GM12878 (cell line): ENCODE measurements at regions not wholly inside any gene's neighbourhood (a gene's known extent, or its start where the extent isn't known, plus 50 kb on each side); places are given as distances from the start of the nearest gene placed in this dataset.

Source experiments
- ATF7 ChIP-seq: fragments of 450-650 bp; IDR thresholded peaks from 2 replicates; pipeline ENCODE4 v1.6.1; 2016; ENCODE audit warnings: low read depth, mild to moderate bottlenecking
- BACH1 ChIP-seq: fragments of 450-650 bp; IDR thresholded peaks from 2 replicates; pipeline ENCODE4 v1.6.1; 2017; ENCODE audit warnings: mild to moderate bottlenecking, borderline replicate concordance
- BCL11A ChIP-seq: IDR thresholded peaks from 2 replicates; pipeline ENCODE4 v1.6.1; 2011; ENCODE audit warnings: low read depth, low read length
- CTCF ChIP-seq, 3 experiments: IDR thresholded peaks in 2 of 3; conservative IDR thresholded peaks in 1 of 3; 2 replicates each; pipeline ENCODE4 v1.5.1; 2011; ENCODE audit warnings: low read depth in 3 of 3, low read length in 3 of 3, mild to moderate bottlenecking in 3 of 3, control low read depth in 2 of 3, moderate library complexity in 2 of 3, inconsistent platforms in 1 of 3, mixed read lengths in 1 of 3; ENCODE audit not compliant: control insufficient read depth in 2 of 3, insufficient read depth in 1 of 3; ENCODE audit errors: extremely low read depth in 1 of 3
- EP300 ChIP-seq, 2 experiments: fragments of 150-350 bp in 1 of 2; IDR thresholded peaks; 2 replicates each; pipeline ENCODE4 v1.6.1; 2011 to 2012; ENCODE audit warnings: low read depth in 2 of 2, low read length in 2 of 2, borderline replicate concordance in 1 of 2, improper control_type of control experiment in 1 of 2, inconsistent platforms in 1 of 2; ENCODE audit not compliant: control insufficient read depth in 1 of 2
- JUNB ChIP-seq: IDR thresholded peaks from 2 replicates; pipeline ENCODE4 v1.6.1; 2016; ENCODE audit warnings: antibody characterized with exemption, mild to moderate bottlenecking
- MAX ChIP-seq: IDR thresholded peaks from 2 replicates; pipeline ENCODE4 v1.6.1; 2012; ENCODE audit warnings: low read depth, low read length, improper control_type of control experiment
- MYC ChIP-seq: IDR thresholded peaks from 2 replicates; pipeline ENCODE4 v1.6.1; 2011; ENCODE audit warnings: mild to moderate bottlenecking, low read length, moderate library complexity, inconsistent platforms; ENCODE audit not compliant: insufficient read depth, insufficient replicate concordance, insufficient read length, severe bottlenecking
- PKNOX1 ChIP-seq: fragments of 450-650 bp; IDR thresholded peaks from 2 replicates; pipeline ENCODE4 v1.6.1; 2016; ENCODE audit warnings: mild to moderate bottlenecking
- RAD51 ChIP-seq: fragments of 450-650 bp; IDR thresholded peaks from 2 replicates; pipeline ENCODE4 v1.6.1; 2016; ENCODE audit warnings: moderate library complexity, mild to moderate bottlenecking, inconsistent platforms
- RELA ChIP-seq: fragments of 450-650 bp; IDR thresholded peaks from 2 replicates; pipeline ENCODE4 v1.8.0; 2014; ENCODE audit warnings: borderline replicate concordance; ENCODE audit not compliant: partially characterized antibody
- SREBF2 ChIP-seq: IDR thresholded peaks from 2 replicates; pipeline ENCODE4 v1.6.1; 2012; ENCODE audit warnings: mild to moderate bottlenecking, low read length
- ZNF384 ChIP-seq: IDR thresholded peaks from 2 replicates; pipeline ENCODE4 v1.6.1; 2012; ENCODE audit warnings: low read depth, mild to moderate bottlenecking, low read length, improper control_type of control experiment, borderline replicate concordance
- TF ChIP-seq, protein P1 (sequence below): IDR thresholded peaks from 2 replicates; pipeline ENCODE4 v1.6.1; 2012; ENCODE audit warnings: improper control_type of control experiment, low read depth, low read length; ENCODE audit not compliant: insufficient replicate concordance
- TF ChIP-seq, protein P2 (sequence below): IDR thresholded peaks from 2 replicates; pipeline ENCODE4 v1.6.1; 2012; ENCODE audit warnings: low read length, inconsistent platforms

DNA sequence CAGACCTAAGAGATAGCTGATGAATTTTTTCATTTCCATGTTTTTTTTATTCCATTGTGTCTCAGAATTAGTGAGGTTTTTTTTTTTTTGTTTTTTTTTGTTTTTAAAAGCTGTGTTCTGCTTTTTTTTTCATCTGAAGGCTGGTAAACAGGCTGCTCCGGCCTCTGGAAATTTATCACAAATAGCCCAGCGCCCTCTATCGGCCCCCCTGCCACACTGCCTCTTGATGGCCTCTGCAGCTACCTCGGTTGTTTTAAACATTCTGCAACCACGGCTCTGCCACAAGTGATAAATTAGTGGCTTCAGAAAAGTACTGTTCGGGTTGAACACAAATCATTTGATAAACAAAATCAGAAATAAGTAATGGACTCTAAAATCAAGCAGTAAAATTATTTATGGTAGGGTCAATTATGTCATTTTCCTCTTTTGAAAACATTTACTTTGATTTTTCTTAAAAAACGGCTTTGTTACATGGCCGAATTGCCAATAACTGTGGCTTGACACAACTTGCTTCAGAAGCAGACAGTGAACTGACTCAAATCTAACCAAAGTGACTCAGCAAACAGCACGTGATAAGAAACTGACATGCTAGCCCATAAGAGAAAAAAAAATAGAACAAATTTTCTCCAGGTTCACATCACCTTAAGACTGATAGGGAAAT, 87.8 kb downstream of the RSL24D1 start (continued):
- TF ChIP-seq, protein P1, sequence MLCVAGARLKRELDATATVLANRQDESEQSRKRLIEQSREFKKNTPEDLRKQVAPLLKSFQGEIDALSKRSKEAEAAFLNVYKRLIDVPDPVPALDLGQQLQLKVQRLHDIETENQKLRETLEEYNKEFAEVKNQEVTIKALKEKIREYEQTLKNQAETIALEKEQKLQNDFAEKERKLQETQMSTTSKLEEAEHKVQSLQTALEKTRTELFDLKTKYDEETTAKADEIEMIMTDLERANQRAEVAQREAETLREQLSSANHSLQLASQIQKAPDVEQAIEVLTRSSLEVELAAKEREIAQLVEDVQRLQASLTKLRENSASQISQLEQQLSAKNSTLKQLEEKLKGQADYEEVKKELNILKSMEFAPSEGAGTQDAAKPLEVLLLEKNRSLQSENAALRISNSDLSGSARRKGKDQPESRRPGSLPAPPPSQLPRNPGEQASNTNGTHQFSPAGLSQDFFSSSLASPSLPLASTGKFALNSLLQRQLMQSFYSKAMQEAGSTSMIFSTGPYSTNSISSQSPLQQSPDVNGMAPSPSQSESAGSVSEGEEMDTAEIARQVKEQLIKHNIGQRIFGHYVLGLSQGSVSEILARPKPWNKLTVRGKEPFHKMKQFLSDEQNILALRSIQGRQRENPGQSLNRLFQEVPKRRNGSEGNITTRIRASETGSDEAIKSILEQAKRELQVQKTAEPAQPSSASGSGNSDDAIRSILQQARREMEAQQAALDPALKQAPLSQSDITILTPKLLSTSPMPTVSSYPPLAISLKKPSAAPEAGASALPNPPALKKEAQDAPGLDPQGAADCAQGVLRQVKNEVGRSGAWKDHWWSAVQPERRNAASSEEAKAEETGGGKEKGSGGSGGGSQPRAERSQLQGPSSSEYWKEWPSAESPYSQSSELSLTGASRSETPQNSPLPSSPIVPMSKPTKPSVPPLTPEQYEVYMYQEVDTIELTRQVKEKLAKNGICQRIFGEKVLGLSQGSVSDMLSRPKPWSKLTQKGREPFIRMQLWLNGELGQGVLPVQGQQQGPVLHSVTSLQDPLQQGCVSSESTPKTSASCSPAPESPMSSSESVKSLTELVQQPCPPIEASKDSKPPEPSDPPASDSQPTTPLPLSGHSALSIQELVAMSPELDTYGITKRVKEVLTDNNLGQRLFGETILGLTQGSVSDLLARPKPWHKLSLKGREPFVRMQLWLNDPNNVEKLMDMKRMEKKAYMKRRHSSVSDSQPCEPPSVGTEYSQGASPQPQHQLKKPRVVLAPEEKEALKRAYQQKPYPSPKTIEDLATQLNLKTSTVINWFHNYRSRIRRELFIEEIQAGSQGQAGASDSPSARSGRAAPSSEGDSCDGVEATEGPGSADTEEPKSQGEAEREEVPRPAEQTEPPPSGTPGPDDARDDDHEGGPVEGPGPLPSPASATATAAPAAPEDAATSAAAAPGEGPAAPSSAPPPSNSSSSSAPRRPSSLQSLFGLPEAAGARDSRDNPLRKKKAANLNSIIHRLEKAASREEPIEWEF: no peak
- no peak for TF ChIP-seq RELA
- TF ChIP-seq, protein P2, sequence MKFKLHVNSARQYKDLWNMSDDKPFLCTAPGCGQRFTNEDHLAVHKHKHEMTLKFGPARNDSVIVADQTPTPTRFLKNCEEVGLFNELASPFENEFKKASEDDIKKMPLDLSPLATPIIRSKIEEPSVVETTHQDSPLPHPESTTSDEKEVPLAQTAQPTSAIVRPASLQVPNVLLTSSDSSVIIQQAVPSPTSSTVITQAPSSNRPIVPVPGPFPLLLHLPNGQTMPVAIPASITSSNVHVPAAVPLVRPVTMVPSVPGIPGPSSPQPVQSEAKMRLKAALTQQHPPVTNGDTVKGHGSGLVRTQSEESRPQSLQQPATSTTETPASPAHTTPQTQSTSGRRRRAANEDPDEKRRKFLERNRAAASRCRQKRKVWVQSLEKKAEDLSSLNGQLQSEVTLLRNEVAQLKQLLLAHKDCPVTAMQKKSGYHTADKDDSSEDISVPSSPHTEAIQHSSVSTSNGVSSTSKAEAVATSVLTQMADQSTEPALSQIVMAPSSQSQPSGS: no peak; the same call in 1 of the 2 replicates
- TF ChIP-seq MYC: no peak
- TF ChIP-seq PKNOX1: 0 out of 2 replicates have a peak, but pooled peaks have one; percentile 16
- no peak for TF ChIP-seq SREBF2
- TF ChIP-seq RAD51: peak; percentile 78
- peak; percentile 19; the same call in 1 of the 2 replicates for TF ChIP-seq BCL11A
- TF ChIP-seq ATF7: peak; percentile 53; the same call in 1 of the 2 replicates
- peak; percentile 28; the same call in 1 of the 2 replicates for TF ChIP-seq BACH1
- TF ChIP-seq CTCF (IDR thresholded peaks at IDR 0.05 in 2 of 3, conservative IDR thresholded peaks at IDR 0.05 in 1 of 3; ENCODE audit: control insufficient read depth in 2 of 3, extremely low read depth in 1 of 3, insufficient read depth in 1 of 3, low read depth in 3 of 3, low read length in 3 of 3): peak; percentile 74 to 83 (median 77)
- peak; percentile 84 for TF ChIP-seq JUNB
- 0 out of 4 replicates have a peak, but pooled peaks of 1 of the 2 experiments have one; percentile 26 for TF ChIP-seq EP300 (IDR thresholded peaks at IDR 0.05; ENCODE audit: borderline replicate concordance in 1 of 2, control insufficient read depth in 1 of 2, low read depth in 2 of 2, low read length in 2 of 2)
- TF ChIP-seq ZNF384: peak; percentile 93
- no peak for TF ChIP-seq MAX
- TF ChIP-seq, all 136 proteins: peak for 18
